ENCODE measurements at regions not wholly inside any gene's neighbourhood (a gene's known extent, or its start where the extent isn't known, plus 50 kb on each side); places are given as distances from the start of the nearest gene placed in this dataset.

GRCh38 chr3:107931326-107931725, 159.5 kb downstream of the CD47 start:
- no peak overlapping the region for H3K27ac ChIP-seq (ENCODE audit: insufficient read depth, low read depth, low read length)
- BruUV-seq (replicated peaks): no TSS peak
- no peaks in the 10 kb centered on the region for H4K20me1 ChIP-seq (replicated peaks; ENCODE audit: control insufficient read depth, extremely low read depth, insufficient read depth, low read length)
- peaks cover 0 to 2% of the 10 kb centered on the region in 2 experiments for H3K27me3 ChIP-seq (ENCODE audit: control insufficient read depth in 2 of 2, insufficient read depth in 2 of 2, low read length in 2 of 2)
- dilution Hi-C loops (cut with MboI; ENCODE audit: extremely low pct_ligation_motif_present, low sequenced_read_pairs): no loop called here
- H2AFZ ChIP-seq (ENCODE audit: low read depth, low read length): no peak overlapping the region
- peaks cover 11% of the 10 kb centered on the region for H3K4me1 ChIP-seq (ENCODE audit: control insufficient read depth, extremely low read depth, insufficient read depth, low read length)
- DNase-seq (ENCODE audit: low read depth, low spot score): no peak
- intact Hi-C loops (cut with micrococcal nuclease): no loop called here
- no peak overlapping the region for H3K4me3 ChIP-seq (replicated peaks in 1 of 3; ENCODE audit: insufficient read depth in 1 of 3, low read depth in 1 of 3, low read length in 3 of 3)
- no peaks in the 10 kb centered on the region for H3K9me1 ChIP-seq (replicated peaks; ENCODE audit: control insufficient read depth, extremely low read depth, insufficient read depth, low read length)
- TF ChIP-seq FOS (IDR thresholded peaks at IDR 0.05; ENCODE audit: borderline replicate concordance, insufficient read depth, low read length) (no peak), JUN (IDR thresholded peaks at IDR 0.05; ENCODE audit: borderline replicate concordance, insufficient read depth, insufficient read length, low read depth) (no peak), GATA2 (IDR thresholded peaks at IDR 0.05; ENCODE audit: insufficient read depth, insufficient read length, low read depth, low read length) (no peak)
- CTCF ChIA-PET: interaction anchor here (1.3 kb wide), 1 partner anchor 26 kb away, joined by 3 read pairs; no protein-coding TSS in a partner anchor
- no peak overlapping the region for H3K4me2 ChIP-seq (ENCODE audit: insufficient read depth, low read length)
- H3K9ac ChIP-seq (replicated peaks; ENCODE audit: extremely low read depth, insufficient read depth, low read length): no peak overlapping the region
- FAIRE-seq: no peak
- POLR2A ChIA-PET: no interaction called here
- no peaks in the 10 kb centered on the region for H3K79me2 ChIP-seq (ENCODE audit: control insufficient read depth, insufficient read depth, low read length)
- H3K9me3 ChIP-seq (replicated peaks; ENCODE audit: control insufficient read depth, insufficient read depth, low read length): no peaks in the 10 kb centered on the region
- H3K36me3 ChIP-seq (ENCODE audit: control insufficient read depth in 2 of 2, extremely low read depth in 1 of 2, insufficient read depth in 2 of 2, low read length in 2 of 2): no peaks in the 10 kb centered on the region

GRCh38 chr3:107929088-107929487, 161.7 kb downstream of the CD47 start:
- no peaks in the 10 kb centered on the region for H3K79me2 ChIP-seq (ENCODE audit: control insufficient read depth, insufficient read depth, low read length)
- no peak overlapping the region for H3K4me3 ChIP-seq (replicated peaks in 1 of 3; ENCODE audit: insufficient read depth in 1 of 3, low read depth in 1 of 3, low read length in 3 of 3)
- FAIRE-seq (no peak), DNase-seq (ENCODE audit: low read depth, low spot score) (no peak)
- intact Hi-C loops (cut with micrococcal nuclease) (loop anchor here (5.0 kb wide), 3 partner anchors 177 to 623 kb away; no protein-coding TSS in a partner anchor), dilution Hi-C loops (cut with MboI; ENCODE audit: extremely low pct_ligation_motif_present, low sequenced_read_pairs) (no loop called here)
- no peaks in the 10 kb centered on the region for H3K36me3 ChIP-seq (ENCODE audit: control insufficient read depth in 2 of 2, extremely low read depth in 1 of 2, insufficient read depth in 2 of 2, low read length in 2 of 2)
- no peaks in the 10 kb centered on the region for H3K9me3 ChIP-seq (replicated peaks; ENCODE audit: control insufficient read depth, insufficient read depth, low read length)
- no peaks in the 10 kb centered on the region for H4K20me1 ChIP-seq (replicated peaks; ENCODE audit: control insufficient read depth, extremely low read depth, insufficient read depth, low read length)
- no peak overlapping the region for H3K4me2 ChIP-seq (ENCODE audit: insufficient read depth, low read length)
- no TSS peak for BruUV-seq (replicated peaks)
- H3K27ac ChIP-seq (ENCODE audit: insufficient read depth, low read depth, low read length): no peak overlapping the region
- peaks cover 0 to 2% of the 10 kb centered on the region in 2 experiments for H3K27me3 ChIP-seq (ENCODE audit: control insufficient read depth in 2 of 2, insufficient read depth in 2 of 2, low read length in 2 of 2)
- no peak overlapping the region for H2AFZ ChIP-seq (ENCODE audit: low read depth, low read length)
- TF ChIP-seq POLR2A (IDR thresholded peaks at IDR 0.05; ENCODE audit: low read depth, low read length): no peak
- no peak for TF ChIP-seq EZH2 (IDR thresholded peaks at IDR 0.05; ENCODE audit: borderline replicate concordance, low read depth, low read length, severe bottlenecking)
- no peak for TF ChIP-seq GATA2 (IDR thresholded peaks at IDR 0.05; ENCODE audit: insufficient read depth, insufficient read length, low read depth, low read length)
- no peak for TF ChIP-seq JUN (IDR thresholded peaks at IDR 0.05; ENCODE audit: borderline replicate concordance, insufficient read depth, insufficient read length, low read depth)
- no peak for TF ChIP-seq CTCF (IDR thresholded peaks at IDR 0.05; ENCODE audit: extremely low read depth in 1 of 2, insufficient read depth in 1 of 2, low read depth in 1 of 2, low read length in 2 of 2)
- TF ChIP-seq MAX (IDR thresholded peaks at IDR 0.05; ENCODE audit: insufficient read depth, insufficient read length): no peak
- TF ChIP-seq MYC (IDR thresholded peaks at IDR 0.05; ENCODE audit: low read depth, low read length): no peak
- no peak for TF ChIP-seq POLR2AphosphoS5 (IDR thresholded peaks at IDR 0.05; ENCODE audit: insufficient read depth, low read depth, low read length)
- TF ChIP-seq FOS (IDR thresholded peaks at IDR 0.05; ENCODE audit: borderline replicate concordance, insufficient read depth, low read length): no peak
- POLR2A ChIA-PET: no interaction called here
- no peak overlapping the region for H3K9ac ChIP-seq (replicated peaks; ENCODE audit: extremely low read depth, insufficient read depth, low read length)
- CTCF ChIA-PET: interaction anchor here (1.4 to 4.4 kb wide), 11 partner anchors 14 to 694 kb away, joined by 3 to 50 read pairs (median 10); no protein-coding TSS in a partner anchor
- peaks cover 11% of the 10 kb centered on the region for H3K4me1 ChIP-seq (ENCODE audit: control insufficient read depth, extremely low read depth, insufficient read depth, low read length)
- no peaks in the 10 kb centered on the region for H3K9me1 ChIP-seq (replicated peaks; ENCODE audit: control insufficient read depth, extremely low read depth, insufficient read depth, low read length)
